ENCODE measurements at regions not wholly inside any gene's neighbourhood (a gene's known extent, or its start where the extent isn't known, plus 50 kb on each side); places are given as distances from the start of the nearest gene placed in this dataset.

- TF ChIP-seq CTCF (optimal IDR thresholded peaks at IDR 0.05 in 1 of 3, IDR thresholded peaks at IDR 0.05 in 1 of 3, conservative IDR thresholded peaks at IDR 0.05 in 1 of 3; ENCODE audit: extremely low read depth in 1 of 3, insufficient read depth in 2 of 3, low read length in 3 of 3), result no peak
- TF ChIP-seq EZH2 (IDR thresholded peaks at IDR 0.05; ENCODE audit: low read length), result no peak
These were observed 735.8 kb downstream of the LTN1 start for GRCh38 chr21:28256837-28257236.
